Activated gamma-delta T cell treated with Interleukin-2 at 50 U/mL for 16 hours (primary cell): ENCODE measurements at regions not wholly inside any gene's neighbourhood (a gene's known extent, or its start where the extent isn't known, plus 50 kb on each side); places are given as distances from the start of the nearest gene placed in this dataset.

Source experiments
- DNase-seq: peaks from one replicate; pipeline ENCODE4 v3.0.0-alpha.2; 2020

DNA sequence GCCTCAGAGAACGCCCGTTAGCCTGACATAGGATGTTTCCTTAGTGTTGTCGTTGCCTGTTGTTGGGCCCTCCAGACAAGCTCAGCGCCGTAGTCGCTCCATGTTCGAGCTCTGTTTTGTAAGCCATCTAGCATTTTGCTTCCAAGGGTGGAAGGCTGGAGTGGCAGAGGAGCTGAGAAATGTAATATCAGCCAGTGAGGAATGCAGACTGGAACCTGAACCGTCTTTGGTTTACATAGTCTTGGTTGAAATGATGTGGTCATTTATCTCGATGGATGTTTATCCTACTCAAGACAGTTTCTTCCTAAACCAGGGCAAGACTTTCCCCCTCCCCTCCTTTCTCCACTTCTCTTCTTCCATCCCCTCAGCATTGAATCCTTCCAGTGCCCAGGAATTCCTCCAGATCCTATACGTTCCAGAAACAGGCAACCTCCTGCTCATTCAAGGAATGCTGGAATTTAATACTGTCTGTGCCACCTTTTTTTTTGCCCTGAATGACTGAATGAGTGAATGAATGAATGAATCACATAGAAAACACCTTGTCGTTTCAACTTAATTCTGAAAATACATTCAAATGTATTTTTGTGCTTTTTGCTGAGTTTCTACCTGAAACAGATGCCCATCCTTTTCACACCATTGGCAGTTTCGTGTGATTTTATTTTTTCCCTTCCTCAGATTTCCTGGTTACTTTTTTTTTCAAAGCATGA, 109.5 kb upstream of the MBNL2 start:
- DNase-seq: no peak

DNA sequence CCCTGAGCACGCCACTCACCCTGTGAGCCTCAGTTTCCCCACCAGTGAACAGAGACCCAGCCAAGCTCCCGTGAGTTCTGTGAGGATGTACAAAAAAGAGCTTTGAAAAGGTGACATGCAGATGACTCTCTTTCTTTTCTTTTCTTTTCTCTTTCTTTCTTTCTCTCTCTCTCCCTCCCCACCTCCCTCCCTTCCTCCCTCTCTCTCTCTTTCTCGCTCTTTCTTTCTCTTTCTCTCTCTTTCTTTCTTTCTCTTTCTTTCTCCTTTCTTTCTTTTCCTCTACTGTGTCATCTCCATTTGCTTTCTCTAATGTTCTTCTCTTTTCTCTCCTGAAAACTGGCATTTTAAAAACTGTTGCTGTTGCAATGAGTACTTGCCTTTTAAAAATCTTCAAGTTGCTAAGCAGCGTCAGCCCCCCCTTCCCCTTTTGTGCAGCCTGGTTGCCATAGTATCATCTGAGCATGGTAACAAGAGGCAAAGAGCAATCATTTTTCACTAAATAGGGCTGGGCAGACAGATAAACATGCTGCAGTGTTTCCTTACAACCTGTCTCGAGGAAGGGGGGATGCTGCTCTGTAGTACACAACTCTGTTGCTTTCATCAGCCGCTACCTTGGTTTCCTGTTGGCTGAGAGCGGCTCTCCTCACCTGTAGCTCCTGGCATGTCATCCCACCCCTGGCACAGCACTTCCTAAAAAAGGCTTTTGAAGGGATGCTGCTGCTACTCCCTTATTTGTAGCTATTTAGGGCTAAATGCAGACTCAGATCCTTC, 108.7 kb upstream of the MBNL2 start:
- DNase-seq: no peak

DNA sequence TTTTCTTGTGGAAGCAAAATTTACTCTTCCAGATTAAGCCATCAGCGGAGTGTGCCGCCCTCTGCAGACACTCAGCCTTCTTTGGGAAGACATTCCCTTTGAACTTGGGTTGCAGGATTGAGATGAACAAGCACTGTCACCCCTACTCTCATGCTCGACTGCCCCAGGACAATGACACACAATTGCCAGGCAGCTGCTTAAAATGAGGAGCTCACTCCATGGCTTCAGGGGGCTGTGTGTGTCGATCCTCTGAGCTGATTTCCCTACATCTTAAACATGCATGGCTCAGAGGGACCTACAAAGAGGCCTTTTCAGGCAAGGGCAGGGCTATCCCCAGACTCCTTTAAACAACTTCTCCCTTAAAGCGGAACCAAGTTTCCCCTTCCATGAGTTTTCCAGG, 107.5 kb upstream of the MBNL2 start:
- no peak for DNase-seq

DNA sequence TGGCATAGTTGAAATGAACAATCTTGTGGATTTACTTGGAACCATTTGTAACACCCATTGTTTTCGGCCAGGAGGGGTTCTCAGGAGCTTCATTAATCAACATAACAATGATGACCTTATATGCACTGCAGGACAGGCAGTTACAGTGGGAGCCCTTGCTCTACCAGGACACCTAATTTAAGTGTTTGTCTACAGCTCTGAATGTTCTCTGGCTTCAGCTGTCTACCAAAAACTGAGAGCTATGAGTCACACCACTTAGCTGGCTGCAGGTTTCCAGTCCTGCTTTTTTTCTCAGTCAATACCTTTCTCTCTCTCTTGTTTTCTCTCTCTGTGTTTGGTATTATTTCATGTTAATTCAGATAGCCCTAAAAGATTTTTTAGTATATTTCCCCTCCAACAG, 105.4 kb upstream of the MBNL2 start:
- no peak for DNase-seq

DNA sequence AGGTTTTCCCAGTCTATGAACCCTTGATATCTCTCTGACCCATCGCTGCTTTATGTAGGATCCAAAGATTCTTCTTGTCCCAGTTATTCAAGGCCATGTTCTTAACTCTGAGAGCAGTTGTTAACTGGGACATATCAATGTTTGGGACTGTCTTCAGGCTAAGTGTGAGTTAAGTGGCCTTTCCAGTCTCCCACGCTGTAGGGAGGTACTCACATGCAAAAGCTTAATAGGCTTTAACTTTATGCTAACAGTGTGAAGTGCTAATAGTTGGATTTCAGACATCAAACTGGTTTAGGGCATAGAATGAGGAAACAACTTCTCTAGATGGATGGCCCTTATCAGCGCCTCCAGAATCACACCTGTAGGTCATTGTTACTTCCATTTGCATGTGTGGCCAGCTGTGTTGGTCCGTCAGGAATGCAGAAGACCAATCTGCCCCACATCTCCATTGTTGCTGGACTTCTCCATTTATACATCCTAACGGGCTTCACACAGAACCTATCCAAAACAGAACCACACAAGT, 104.7 kb upstream of the MBNL2 start:
- DNase-seq: no peak

DNA sequence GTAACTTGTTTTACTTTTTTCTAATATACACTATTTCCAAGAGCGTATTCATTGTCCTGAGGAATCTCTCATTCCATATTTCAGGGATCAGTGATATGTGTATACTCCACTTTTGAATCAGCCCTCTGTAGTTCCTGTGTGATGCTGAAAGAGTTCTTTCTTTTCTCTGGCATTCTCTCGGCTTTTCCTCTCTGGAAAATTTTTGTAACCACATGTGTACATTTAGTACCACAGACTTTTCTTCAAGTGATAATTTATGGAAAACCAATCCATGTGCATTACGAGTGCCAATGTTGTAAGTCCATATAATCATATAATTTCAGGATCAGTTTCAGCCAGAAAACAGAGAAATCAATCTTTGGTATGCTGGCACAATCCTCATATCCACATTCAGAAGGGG, 102.2 kb upstream of the MBNL2 start:
- no peak for DNase-seq

DNA sequence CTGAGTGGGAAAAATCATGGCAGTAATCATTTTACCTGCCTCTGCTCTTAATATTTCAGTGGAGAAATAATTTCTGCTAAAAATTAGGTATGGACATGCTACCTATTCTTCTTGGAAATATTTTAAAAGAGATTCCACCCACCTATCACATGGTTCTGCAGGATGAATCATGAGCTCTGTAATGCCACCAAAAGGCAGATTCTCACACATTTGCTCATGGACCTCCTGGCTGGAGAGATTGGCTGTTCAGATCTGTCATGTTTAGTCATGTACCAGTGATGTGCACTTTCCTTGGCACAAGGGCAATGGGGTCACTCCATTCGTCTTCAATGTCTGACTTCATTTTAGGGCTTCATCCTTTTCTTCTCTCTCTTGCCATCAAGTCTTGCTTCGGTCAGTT, 101.8 kb upstream of the MBNL2 start:
- DNase-seq: no peak

DNA sequence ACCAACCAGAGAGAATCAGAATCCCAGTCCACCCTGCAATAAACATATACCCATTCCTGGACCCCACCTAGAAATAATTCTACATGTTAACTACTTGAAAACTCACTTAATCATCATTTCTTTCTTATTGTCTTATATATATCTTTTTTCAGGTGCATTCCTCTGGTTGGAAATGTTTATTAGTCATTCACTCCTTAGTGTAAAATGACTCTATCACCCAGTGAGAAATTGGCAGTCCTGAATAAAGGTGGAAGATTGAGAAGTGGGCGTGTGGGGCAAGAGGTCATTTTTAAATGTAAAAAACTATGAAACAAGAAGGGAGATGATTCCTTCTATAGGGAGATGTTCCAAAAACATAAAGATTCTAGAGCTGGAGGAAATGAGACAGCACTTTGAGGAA, 101.2 kb upstream of the MBNL2 start:
- DNase-seq: no peak

DNA sequence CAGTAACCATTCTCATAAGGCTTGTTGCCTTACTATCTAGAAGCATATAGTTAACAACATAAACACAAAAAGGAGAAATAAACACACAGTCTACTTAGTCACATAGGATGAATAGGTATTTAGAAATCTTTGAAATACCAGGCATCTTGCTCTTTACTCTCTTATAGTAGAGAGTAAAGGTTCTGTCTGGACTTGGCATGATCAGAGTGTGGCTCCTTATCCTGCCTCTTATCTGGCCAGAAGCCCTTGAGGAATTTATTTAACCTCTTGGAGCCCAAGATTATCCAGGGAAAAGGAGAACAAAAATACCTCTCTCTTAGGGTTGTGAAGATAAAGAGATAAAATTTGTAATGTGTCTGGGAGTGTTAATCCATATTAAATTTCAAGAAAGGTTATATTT, 100.2 kb upstream of the MBNL2 start:
- no peak for DNase-seq

DNA sequence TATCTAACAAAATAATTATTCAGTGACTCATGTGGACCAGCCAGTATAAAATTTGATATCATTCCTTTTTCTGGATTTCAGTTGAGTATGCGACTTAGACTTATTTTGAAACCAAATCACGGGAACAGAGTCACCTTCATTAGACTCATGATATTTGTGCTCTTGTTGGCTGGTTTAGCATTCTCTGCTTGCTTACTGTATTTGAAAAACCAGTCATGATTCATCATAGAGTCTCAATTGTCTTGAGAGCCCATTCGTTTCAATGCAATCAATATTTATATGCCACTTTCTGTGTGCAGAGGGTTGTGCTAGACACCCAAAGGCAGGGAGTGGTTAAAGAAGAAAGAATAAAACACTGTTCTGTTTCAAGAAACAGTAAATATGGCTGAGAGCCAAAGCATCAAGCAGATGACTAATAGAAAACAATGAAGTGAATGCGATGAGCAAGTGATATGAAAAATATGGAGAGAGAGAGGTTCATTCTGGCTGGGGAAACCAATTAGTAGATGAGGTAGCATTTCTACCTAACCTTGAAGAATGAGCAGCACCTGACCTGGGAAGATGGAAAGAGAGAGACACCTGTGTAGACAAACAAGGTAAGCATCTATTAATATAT, 99.6 kb upstream of the MBNL2 start:
- no peak for DNase-seq

DNA sequence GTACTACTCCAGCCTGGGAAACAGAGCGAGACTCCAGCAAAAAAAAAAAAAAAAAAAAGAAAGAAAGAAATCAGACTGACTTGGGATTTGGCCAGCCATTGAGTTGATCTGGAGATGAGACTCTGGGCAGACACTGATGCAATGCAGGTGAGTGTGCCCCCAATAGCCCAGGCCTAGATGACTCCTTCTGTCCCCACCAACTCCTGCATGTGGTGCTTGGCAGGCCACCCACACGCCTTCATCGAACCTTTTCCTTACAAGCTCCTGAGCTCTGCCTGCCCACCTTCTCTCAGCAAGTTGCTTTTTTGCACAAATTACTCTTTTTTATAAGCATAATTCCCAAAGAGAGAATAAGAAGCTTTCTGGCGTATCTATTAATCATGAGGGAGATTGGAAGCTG, 97.9 kb upstream of the MBNL2 start:
- no peak for DNase-seq

DNA sequence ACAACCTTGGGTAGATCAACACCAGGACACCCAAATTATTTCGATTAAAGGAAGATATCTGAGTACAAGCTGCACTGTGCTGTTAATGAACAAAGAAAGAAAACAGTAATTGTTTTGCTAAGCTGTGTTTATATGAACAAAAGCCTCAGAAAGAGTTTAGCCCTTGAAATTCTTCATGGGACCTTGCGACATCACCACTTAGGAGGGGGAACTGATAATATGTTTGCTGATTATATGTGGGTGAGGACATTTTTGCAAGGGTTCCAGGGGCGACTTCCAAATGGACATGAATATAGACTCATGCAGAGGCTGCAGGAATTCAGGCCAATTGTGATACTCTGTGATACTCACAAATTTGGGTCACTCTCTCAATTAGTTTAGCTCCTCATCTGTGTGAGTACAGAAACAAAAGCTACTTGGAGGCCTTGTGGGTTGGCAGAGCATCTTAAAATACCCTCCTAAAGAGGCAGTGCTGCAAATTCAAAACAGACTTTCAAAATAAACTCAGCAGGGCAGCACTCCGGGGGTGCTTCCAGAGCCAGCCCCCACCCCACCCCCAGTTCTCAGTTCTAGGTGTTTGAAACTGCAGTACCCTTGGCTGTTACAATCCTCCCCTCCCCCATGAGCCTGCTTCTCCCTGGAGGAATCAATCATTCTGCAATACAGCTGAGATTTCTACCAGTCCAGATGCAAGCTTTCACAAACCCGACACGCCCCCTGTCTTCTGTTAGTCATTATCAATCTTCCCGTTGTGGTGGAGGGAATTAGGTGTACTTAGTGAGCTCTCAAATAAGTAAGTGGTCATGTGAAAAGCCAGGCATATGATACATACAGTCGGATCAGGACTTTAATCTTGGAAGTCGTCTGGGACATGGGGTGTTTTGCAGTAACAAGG, 97.0 kb upstream of the MBNL2 start:
- DNase-seq: no peak

DNA sequence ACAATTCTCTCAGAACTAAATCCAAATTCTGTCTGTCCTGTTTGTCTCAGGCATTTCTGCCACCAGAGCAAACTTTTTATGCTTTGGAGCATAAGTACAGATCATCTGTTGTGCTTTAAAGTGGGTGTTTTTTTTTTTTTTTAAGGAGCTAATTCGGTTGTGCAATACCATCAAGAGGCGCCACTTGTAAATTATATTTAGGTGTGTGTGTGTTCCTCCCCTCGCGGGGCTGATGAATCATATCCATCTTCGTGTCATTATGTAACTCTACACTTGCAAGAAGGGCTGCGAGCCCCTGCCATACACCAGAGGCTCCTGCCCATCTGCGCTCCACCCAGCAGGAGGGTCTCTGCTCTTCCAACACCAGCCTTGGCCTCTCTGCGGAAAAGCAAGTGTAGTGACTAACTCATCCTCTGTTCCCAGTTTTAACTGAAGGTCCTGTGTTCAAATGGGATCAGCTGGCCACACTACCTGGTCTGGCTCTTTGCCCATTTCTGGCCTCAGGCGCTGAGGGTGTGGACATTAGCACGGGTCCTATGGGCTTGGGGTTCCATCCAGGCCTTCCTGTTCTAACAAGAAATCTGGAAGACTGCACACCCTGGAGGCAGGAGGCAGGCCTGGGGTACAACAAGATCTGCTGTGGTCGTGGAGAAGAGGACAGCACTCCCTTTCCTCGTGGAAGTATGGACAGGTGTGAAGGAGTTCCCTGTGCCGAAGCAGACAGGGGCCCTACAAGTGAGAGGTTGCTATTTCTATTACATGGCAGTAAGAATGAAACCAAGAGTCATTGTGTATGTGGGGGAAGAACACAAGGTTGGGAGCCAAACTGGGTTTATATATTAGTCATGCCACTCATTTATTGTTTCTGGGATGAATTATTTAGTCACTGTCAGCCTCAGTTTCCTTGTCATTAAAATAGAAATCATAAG, 96.1 kb upstream of the MBNL2 start:
- no peak for DNase-seq

DNA sequence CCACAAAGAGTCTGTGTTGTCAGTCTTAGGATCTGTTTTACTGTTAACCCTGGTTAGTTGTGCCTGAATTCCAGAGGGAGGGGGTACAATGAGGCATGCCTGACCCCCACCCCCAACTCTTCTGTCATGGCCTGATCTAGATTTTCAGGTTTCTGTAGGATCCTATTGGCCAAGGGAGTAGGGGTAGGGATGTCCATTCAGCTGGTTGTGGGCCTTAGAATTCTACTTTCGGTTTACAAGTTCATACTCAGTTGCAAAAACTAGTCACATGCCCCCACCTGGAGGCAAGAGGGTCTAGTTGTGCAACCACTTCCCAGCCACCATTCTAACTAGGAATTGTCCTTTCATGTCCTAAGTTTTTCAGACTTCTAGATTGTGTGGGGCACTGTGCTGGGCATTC, 94.3 kb upstream of the MBNL2 start:
- no peak for DNase-seq

DNA sequence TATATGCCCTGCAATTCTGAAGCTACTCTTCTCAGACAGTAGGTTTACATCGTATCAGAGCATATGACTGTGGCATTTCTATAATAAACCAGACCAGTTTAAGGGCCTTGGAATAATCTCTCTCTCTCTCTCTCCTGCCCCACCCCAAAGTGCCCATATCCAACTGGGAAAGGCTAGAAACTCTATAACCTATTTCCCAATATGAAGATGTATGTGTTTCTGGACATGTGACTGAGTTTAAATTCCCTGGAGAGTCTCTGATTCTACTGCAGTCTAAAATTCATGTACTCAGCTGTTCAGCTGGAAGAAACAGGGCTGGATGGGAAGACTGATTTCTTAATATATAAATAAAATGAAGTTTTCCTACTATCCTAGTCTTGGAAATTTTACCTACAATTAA, 91.9 kb upstream of the MBNL2 start:
- DNase-seq: no peak

DNA sequence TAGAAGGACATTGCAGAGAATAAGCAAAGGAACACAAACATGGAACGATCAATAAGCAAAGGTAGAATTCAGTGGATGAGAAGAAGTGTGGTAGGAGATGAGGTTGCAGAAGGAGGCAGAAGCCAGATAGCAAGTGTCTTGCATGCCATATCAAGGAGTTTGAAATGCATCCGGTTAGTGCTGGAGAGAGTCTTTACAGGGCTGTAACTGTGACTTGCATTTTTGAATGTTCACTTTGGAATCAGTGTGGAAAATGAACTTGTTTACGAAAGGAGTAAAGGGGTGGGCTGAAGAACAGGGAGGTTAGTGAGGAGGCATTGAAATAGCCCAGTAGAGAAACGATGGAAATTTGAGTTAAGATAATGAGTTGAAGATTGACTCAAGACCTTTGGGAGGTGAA, 90.7 kb upstream of the MBNL2 start:
- DNase-seq: no peak

DNA sequence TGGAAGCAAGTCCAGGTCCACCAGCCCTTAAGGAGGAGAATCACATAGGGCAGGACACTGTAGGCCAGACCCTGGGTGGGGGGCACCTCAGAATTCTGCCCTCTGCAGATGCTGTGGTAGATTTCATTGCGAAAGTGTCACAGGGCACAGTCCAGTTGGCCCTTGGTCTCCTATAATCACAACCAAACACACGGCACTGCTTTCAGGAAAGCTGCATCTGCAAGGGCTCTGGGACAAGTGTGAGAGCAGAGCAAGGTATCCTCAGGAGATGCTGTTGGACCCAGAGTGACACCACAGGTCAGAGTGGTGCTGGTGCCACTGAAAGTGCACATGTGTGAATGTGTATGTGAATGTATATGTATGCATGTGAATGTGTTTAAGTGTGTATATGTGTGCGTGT, 88.6 kb upstream of the MBNL2 start:
- no peak for DNase-seq

DNA sequence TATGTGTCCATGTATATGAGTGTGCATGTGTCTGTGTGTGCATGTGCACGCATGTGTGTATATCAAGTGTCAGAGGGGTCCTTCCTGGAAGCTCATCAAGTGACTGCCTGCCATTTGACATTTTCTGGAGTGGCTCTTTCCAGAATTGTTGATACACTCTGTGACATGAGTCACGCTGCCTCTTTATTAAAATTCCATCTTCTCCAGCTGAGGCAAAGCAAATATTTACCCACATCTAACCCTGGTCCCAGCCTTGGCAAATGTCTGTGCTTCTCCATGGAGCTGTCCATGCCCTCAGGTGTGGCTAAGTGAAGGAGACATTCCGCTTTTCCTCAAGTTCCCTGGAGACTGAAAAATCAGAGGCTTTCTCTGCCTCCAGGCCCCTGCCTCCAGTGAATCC, 88.2 kb upstream of the MBNL2 start:
- DNase-seq: no peak

DNA sequence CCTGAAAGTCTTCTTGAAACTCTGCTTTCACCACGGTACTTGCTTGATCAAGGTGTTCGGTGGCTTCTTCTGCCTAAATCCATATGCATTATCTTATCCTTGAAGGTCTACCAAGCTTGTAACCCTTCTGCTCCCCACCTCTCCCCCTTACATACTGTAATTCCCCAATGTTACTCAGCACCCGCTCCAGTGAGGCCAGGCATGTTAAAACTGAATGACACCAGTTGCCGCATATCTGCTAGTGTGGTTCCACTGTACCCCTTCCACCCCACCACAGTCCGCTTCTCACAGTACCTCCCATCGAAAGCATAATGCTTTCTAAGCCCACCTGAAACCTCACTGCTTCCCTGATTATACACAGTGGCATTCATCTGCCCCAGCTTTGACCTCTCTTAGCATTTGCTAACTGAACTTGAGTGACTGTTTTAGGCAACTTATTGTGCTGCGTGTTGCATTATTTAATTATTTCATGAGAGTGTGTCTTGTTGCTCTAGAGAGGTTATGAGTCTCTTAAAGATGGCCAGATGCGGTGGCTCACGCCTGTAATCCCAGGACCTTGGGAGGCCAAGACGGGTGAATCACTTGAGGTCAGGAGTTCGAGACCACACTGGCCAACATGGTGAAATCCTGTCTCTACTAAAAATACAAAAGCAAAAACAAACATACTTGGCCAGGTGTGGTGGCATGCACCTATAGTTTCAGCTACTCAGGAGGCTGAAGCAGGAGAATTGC, 87.6 kb upstream of the MBNL2 start:
- DNase-seq: no peak

DNA sequence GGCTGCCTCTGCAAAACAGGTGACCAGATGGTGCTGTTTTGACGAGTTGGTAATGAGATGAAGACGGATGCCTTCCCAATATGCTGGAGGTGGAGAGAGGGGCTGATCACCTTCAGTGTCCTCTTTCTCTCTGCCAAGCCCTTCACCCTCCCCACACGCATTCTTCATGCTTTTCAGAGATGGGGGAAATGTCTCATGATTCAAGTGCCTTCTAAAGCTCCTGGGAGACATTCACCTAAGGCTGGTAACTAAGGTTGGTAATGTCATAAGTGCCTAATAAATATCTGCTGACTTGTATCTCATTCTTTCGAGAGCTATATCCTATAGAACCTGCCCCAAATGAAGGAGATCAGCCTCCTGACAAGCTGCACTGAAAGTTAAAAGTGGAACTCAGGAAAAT, 86.2 kb upstream of the MBNL2 start:
- no peak for DNase-seq

DNA sequence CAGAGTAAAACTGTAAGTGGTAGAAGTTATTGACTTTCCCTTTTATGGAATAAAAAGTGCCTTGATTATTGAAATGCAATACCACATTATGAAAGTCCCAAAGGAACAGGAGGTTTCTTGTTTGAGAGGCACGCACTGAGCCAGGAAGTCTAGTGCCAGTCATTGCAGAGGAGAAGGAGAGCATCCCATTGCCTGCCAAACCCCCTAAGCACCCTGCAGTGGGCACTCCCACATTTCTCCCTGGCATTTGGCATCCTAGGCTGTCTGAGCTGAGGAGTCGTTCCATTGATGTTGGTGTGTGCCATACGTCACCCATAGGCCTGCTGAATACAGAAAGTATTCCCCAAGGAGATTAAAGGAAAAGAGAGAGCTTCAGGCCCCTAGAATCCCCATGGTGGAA, 85.7 kb upstream of the MBNL2 start:
- no peak for DNase-seq
